Activated CD4-positive, alpha-beta T cell treated with anti-CD3 and anti-CD28 coated beads, Interleukin-2, amount 50 U/mL, for 4 hours (primary cell): ENCODE measurements at regions not wholly inside any gene's neighbourhood (a gene's known extent, or its start where the extent isn't known, plus 50 kb on each side); places are given as distances from the start of the nearest gene placed in this dataset.

Experiments
- DNase-seq, 2 experiments: peaks; one replicate each; pipeline ENCODE4 v3.0.0-alpha.2; 2020

- DNase-seq = no peak
Observed at GRCh38 chr6:168896321-168896720, 357.3 kb downstream of the THBS2 start.

GRCh38 chr6:168895102-168895812 is 358.4 kb downstream of the THBS2 start:
- peak; percentile 59 to 69 for DNase-seq

GRCh38 chr6:168892031-168892430 is 361.6 kb downstream of the THBS2 start:
- DNase-seq = no peak

DNA sequence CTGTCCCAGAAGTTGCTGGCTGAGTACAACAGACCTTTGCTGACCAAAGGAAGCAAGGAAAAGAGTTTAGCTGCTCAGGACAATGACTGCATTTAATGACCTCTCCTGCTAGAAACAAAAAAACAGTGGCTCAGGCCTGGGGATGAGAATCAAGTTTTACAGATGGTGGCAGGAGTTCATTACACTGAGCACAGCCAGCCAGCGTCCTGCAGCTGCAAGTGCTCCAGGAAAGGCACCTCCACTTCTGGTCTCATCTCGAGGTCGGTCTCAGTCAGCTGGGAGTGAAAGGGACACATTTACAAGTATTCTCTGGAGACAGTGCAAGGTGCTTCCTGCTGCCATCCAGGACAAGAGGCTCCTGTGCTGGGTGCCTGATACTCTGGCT is 362.7 kb downstream of the THBS2 start:
- no peak for DNase-seq

GRCh38 chr6:168890306-168890980 is 363.2 kb downstream of the THBS2 start:
- DNase-seq = no peak

- DNase-seq = no peak
Observed at GRCh38 chr6:168888786-168889345, 364.8 kb downstream of the THBS2 start.

DNA sequence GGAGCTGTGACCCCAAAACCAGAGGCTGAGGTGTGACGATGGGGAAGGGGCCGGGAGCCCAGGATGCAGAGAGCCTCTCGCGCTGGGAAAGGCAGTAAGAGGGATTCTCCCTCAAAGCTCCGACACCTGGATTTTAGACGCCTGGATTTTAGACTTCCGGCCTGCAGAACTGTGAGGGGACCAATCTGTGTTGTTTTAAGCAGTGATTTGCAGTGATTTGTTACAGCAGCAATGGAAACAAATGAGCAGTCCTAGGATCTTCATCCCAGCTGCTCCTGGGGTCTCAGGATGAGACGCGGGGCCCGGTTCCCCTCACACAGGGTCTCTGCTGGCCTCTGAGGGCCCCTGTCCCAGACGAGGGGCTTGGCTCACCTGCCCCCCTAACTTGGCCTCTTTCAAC is 365.5 kb downstream of the THBS2 start:
- no peak for DNase-seq

- DNase-seq = no peak
Observed at GRCh38 chr6:168887621-168888020, 366.0 kb downstream of the THBS2 start.

DNA sequence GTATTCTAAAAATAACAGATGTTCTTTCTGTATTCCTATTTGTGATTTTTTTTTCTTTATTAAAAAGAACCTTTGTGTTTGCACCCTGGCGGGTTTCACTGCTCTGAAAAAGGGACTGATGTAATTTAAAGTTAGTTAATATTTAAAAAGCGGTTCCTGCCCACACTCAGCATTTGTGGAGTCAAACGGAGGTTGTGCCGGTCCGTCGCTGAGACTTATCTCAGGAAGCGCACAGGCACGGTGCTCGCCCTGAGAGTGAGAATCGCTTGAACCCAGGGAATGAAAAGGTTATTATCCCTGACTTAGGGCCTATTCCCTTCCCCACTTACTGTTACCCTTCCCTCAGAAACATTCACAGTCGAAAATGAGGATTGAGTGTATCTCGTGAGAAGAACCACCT is 366.7 kb downstream of the THBS2 start:
- no peak for DNase-seq

DNA sequence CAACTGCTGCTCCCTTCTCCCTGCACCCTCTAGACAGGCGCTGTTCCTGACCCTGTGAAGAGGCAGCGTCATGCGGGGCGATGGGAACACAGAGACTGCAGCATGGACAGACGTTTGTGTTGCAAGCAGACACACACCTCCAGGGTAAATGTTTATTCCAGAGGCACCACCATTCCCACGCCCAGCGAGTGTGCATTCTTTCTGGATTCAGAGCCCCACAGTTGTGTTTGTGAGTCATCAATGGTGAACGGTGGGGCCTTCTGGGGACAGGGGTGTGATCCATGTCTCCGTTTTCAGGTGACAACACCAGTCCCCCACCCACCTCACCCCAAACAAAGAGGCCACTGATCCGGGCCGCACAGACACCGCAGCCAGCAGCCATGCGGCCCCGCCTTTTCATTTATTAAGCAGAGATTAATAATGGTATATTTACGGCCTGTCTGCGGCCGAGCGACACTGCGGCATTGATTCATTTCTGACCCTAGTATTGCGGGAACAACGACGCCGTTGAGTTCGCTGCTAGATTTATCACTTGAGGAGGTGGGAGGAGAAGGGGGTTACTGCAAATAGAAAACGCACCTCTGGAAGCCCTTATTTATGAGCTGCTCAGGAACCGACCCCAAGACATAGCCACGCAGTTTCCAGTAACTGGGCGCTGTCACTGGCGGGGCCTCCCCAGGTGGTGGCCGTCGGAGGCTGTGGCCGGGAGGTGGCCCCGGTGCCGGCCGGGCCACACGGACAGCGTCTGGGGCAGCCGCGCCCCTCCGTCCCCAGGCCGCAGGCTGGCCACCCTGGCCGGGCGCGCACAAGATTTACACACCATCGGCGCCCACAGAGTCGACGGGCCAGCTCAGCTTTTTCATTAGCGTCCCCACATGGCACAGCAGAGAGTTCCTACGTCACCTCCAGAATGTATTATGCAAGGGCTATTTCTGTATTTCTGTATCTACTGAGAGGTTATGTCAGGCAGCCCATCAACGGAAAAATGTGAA is 367.6 kb downstream of the THBS2 start:
- no peak for DNase-seq

- DNase-seq = no peak
Observed at GRCh38 chr6:168885196-168885595, 368.4 kb downstream of the THBS2 start.

DNA sequence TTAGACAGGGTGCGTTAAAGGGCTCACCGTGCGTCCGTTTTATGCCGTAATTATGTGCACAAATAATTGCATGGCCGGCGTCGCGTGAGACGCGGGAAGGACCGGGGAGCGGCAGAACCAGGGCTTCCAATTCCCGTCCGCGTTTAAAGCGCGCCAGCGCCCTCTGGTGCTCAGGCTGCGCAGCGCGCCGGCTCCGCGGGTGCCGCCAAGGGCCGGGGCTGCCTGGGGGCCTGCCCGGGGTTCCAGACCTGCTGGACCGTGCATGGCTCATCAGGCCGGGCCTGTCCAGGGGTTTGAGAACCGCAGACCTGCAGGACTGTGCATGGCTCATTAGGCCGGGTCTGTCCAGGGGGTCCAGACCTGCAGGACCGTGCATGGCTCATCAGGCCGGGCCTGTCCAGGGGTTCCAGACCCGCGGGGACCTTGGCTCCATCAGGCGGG is 369.0 kb downstream of the THBS2 start:
- peak; percentile 58 to 66 for DNase-seq

DNA sequence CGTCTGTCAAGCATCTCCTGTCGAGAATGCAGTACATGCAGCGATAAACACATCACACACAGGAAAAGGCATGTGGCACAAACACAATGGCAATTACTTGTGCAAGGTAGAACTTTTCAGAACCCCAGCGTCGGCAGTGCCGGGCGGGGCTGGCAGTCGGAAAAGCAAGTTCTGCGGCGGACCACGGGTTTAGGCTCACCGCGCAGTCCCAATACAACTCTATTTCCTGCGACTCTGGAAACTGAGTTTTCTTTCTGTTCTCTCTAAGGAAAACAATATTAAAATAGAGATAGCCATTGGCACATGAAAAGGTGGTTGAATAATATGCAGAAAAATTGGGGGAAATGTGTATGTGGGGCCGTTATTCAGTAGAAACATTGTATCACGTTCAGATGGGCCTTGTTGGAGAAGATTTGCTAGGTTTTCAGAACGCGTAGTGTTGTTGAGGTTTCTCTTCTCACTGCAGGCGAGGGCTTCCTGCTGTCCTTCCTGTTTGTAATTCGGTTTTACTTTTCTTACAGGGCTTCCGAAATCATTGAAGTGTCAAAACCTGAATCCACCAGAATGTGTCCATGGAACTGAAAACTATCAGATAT is 369.5 kb downstream of the THBS2 start:
- no peak for DNase-seq

GRCh38 chr6:168883410-168884049 is 370.1 kb downstream of the THBS2 start:
- DNase-seq = no peak

DNA sequence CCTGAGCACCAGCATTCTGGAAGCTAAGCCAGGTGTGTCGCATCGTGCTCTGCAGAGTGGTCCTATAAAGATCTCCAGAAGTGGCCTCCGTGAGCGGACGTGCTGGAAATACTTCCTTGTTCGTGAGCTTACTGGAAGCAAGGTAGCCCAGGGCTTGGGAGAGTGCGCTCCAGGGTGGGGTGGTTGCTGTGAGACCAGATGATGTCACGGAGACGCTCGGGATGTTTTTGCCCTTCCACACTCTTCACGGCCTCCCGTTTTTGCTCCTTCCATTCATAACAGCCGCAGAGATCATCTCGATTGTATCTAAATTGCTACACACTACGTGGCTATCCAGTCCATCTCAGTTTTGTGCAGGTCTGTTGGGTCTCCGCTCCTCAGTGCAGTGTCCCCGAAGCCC is 373.4 kb downstream of the THBS2 start:
- no peak for DNase-seq

DNA sequence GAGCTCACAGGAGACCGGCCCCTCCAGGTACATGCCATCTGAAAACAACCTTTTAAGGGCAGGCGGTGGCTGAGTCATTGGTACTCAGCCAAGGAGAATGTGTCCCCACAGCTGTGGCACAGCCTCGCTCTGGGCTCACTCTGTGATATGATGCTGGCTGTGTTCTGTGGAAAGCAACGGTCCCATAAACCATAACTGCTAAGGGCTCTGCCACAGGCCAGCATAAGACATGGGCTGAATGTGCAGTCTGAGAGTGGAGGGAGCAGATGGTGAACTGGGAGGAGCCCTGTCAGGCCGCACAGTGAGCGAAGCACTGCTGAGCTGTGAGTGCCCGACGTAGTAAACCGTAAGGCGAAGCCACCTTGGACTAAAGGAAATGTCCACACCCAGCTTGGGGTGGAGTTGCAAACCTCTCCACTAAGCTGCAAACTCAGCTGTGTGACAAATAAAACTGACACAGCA is 375.8 kb downstream of the THBS2 start:
- DNase-seq = no peak

- DNase-seq = no peak
Observed at GRCh38 chr6:168876956-168877355, 376.7 kb downstream of the THBS2 start.

DNA sequence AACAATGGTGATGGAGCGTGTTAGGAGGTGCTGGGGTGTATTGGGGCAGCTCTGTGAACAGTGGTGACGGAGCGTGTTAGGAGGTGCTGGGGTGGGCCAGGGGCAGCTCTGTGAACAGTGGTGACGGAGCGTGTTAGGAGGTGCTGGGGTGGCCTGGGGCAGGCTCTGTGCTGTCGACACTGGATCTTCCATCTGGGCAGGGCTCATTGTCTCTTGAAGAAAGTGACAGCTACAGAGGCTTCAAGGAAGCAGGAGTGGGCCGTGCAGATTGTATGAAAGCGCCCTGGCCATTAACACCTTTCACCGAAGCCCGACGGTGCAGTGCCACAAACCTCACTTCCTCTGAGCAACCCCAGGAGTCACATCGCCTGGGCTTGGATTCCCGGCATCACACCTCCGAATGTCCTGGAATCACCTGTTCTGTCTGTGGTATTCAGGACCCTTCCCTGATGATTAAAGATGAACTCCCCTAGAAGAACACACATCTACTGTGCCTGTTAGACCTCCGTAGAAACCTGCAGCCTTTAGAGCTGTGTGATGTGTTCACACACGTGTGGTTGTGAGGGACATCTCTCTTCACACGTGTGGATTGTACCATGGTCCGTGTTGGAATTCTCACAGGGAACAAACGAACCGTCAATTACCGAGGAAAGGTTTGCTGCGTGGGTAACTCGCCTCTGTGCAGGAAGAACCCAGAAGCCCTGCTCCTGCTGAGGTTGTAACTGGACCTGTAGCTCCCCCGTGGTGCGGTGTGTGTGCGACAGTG is 377.7 kb downstream of the THBS2 start:
- no peak for DNase-seq

GRCh38 chr6:168874637-168875036 is 379.0 kb downstream of the THBS2 start:
- DNase-seq = no peak

DNA sequence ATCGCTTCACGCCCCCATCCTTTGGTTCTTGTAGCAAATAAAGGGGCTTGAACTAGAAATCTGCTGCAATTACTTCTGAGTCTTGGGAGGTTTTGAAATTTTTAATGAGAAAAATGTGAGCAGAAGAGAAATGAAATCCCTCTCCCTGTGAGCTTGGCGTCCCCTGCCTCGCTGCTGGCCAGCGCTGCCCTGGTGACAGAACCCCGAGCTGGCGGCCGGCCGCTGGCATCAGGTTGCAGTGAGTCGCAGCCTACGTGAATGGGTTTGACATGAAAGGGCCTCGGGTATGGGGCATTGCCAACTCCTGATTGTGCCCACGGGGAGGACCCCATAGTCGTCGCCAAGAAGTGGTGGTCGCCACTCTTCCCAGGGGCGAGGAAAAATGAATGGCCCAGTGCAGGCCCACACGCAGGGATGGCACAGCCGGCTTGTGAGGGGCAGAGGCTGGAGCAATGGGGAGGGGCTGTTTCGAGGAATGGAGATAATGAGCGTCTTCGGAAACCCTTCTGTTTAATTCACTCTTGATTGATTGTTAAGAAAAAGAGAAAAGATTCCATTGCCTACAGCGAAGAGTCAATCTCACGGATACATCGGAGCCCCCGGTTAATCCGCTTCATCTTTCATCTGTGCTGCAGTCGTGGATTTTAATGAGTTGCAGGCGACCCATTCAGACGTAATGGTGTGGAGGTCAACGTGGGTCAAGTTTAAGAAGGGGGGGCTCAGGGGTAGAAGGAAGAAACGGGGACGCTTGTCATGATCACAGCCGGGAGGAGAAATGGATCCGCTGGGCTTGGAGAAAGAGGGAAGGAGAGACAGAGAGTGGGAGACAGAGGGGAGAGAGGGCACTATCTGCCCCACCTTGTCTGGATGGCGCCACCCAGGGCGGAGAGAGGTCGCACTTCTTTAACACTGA is 380.1 kb downstream of the THBS2 start:
- DNase-seq = no peak
